ENCODE measurements at regions not wholly inside any gene's neighbourhood (a gene's known extent, or its start where the extent isn't known, plus 50 kb on each side); places are given as distances from the start of the nearest gene placed in this dataset.

DNA sequence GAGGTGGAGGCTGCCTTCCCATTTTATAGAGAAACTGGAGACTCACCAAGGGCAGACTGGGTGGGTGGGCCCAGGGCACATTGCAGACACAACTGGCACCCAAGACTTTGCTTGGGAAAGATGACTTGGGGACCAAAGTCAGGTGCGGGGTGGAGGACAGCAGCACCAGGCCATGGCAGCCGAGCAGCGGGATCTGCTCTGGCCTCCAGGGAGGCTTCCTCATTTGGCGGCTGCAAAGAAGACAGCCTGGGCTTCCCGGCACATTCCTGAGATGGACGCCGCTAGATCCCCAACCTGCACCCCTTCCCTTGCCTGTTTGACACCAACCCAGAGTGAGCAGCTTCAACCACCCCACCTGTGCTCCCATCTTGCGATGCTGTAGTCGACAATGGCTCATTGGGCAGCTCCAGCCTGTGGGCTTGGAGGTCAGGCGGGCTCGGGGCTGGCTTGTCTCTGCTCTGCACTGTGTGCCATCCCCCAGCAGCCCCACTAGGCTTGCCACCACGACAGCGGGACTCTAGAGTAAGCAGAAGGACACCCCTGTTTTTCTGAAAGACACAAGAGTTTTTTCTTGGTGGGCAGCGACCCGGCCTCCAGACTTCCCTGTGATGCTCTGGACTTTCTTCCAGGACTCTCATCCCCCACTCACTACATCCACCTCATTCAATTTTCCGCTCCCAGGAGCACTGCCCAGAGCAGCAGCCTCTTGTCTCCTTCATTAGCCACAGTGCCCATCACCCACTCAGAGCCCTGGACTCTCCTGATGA is 184.9 kb upstream of the CST7 start:
- TF ChIP-seq POLR2A (IDR thresholded peaks at IDR 0.05; ENCODE audit: low read depth, low read length) (no peak), TAF1 (IDR thresholded peaks at IDR 0.05; ENCODE audit: low read depth, low read length) (no peak), POLR2AphosphoS5 (IDR thresholded peaks at IDR 0.05; ENCODE audit: low read depth, low read length) (no peak), SPI1 (IDR thresholded peaks at IDR 0.05; ENCODE audit: low read depth, low read length) (no peak), POU2F2 (IDR thresholded peaks at IDR 0.05; ENCODE audit: low read depth, low read length) (no peak)

Data from GM12891 (cell line).